Calu3 (cell line): ENCODE measurements at regions not wholly inside any gene's neighbourhood (a gene's known extent, or its start where the extent isn't known, plus 50 kb on each side); places are given as distances from the start of the nearest gene placed in this dataset.
"Not testable (repeated sequence)": the region's sequence is repeated elsewhere in the genome, so short reads cannot be mapped to it uniquely, and the experiment has no call there.

ENCODE experiments used
- BruUV-seq: library from RNA; stranded (reverse); fragments of 400-500 nt; replicated peaks from 2 replicates; lab custom pipeline; 2021; lab: Mats Ljungman, UMichigan
- CTCF ChIA-PET: fragments of 300-600 bp; sonication (Branson Sonifier 250); formaldehyde crosslinking; loops from one replicate; lab custom pipeline; 2022; ENCODE audit warnings: antibody characterized with exemption; lab: Charles Lee
- DNase-seq: peaks from one replicate; pipeline ENCODE4 v3.0.0; 2022
- H3K27ac Mint-ChIP-seq: one replicate; pipeline ENCODE4 v1.8.0; 2022; ENCODE audit warnings: mixed read lengths; ENCODE audit not compliant: unreplicated experiment
- H3K27me3 Mint-ChIP-seq: one replicate; pipeline ENCODE4 v1.8.0; 2022; ENCODE audit warnings: mixed read lengths; ENCODE audit not compliant: unreplicated experiment
- H3K36me3 Mint-ChIP-seq: one replicate; pipeline ENCODE4 v1.8.0; 2022; ENCODE audit warnings: mild to moderate bottlenecking, moderate library complexity, mixed read lengths; ENCODE audit not compliant: insufficient read depth, unreplicated experiment
- H3K4me1 Mint-ChIP-seq: one replicate; pipeline ENCODE4 v1.8.0; 2022; ENCODE audit warnings: mild to moderate bottlenecking, low read depth, mixed read lengths; ENCODE audit not compliant: unreplicated experiment
- H3K4me3 Mint-ChIP-seq: one replicate; pipeline ENCODE4 v1.8.0; 2022; ENCODE audit warnings: mild to moderate bottlenecking, low read depth, moderate library complexity, mixed read lengths; ENCODE audit not compliant: unreplicated experiment
- H3K9me3 Mint-ChIP-seq: one replicate; pipeline ENCODE4 v1.8.0; 2022; ENCODE audit warnings: low read depth, mixed read lengths; ENCODE audit not compliant: unreplicated experiment
- intact Hi-C: fragments of 100-400 bp; cut with micrococcal nuclease; formaldehyde crosslinking; loops from one replicate; pipeline ENCODE4 v1.10.0; 2022; ENCODE audit not compliant: unreplicated experiment
- TF ChIP-seq, protein P1 (sequence below): fragments of 200-600 bp; IDR thresholded peaks from one replicate; pipeline ENCODE4 v1.8.0; 2022; ENCODE audit warnings: antibody characterized with exemption; ENCODE audit not compliant: unreplicated experiment

DNA sequence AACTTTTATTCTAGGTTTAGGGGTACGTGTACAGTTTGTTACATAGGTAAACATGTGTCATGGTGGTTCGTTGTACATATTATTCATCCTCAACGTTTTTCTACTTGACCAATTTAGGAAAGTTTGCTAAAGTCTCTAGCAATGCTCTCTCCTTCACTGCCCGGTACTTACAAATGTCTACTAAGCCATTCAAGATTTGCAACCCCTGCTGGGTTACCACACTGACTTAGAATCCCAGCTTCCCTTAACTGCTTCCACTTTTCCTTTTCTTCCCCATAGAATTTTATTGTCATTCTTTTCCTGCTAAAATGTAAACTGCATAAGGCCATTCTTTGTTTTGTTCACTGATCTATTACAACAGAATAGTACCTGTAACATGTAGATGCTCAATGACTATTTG lies 97.4 kb downstream of the SMPDL3A start:
- H3K27me3 Mint-ChIP-seq, result peaks cover 10% of the 10 kb centered on the region
- BruUV-seq, result no TSS peak
- H3K27ac Mint-ChIP-seq, result no peak overlapping the region
- CTCF ChIA-PET, result no interaction called here
- intact Hi-C loops, result no loop called here
- no peaks in the 10 kb centered on the region for H3K36me3 Mint-ChIP-seq
- no peaks in the 10 kb centered on the region for H3K4me1 Mint-ChIP-seq
- TF ChIP-seq, protein P1, sequence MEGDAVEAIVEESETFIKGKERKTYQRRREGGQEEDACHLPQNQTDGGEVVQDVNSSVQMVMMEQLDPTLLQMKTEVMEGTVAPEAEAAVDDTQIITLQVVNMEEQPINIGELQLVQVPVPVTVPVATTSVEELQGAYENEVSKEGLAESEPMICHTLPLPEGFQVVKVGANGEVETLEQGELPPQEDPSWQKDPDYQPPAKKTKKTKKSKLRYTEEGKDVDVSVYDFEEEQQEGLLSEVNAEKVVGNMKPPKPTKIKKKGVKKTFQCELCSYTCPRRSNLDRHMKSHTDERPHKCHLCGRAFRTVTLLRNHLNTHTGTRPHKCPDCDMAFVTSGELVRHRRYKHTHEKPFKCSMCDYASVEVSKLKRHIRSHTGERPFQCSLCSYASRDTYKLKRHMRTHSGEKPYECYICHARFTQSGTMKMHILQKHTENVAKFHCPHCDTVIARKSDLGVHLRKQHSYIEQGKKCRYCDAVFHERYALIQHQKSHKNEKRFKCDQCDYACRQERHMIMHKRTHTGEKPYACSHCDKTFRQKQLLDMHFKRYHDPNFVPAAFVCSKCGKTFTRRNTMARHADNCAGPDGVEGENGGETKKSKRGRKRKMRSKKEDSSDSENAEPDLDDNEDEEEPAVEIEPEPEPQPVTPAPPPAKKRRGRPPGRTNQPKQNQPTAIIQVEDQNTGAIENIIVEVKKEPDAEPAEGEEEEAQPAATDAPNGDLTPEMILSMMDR, result no peak
- no peak for DNase-seq
- H3K9me3 Mint-ChIP-seq, result peaks cover 11% of the 10 kb centered on the region
- no peak overlapping the region for H3K4me3 Mint-ChIP-seq

- H3K27ac Mint-ChIP-seq, result no peak overlapping the region
- CTCF ChIA-PET, result no interaction called here
- BruUV-seq, result no TSS peak
- H3K27me3 Mint-ChIP-seq, result no peaks in the 10 kb centered on the region
- TF ChIP-seq, protein P1, result no peak
- H3K4me3 Mint-ChIP-seq, result no peak overlapping the region
- peaks cover 6% of the 10 kb centered on the region for H3K9me3 Mint-ChIP-seq
- DNase-seq, result no peak
- intact Hi-C loops, result no loop called here
- no peaks in the 10 kb centered on the region for H3K4me1 Mint-ChIP-seq
- no peaks in the 10 kb centered on the region for H3K36me3 Mint-ChIP-seq
Observed at GRCh38 chr6:122887941-122888340, 98.9 kb downstream of the SMPDL3A start.

- H3K36me3 Mint-ChIP-seq, H3K9me3 Mint-ChIP-seq, H3K27ac Mint-ChIP-seq, BruUV-seq, intact Hi-C loops, H3K4me3 Mint-ChIP-seq, CTCF ChIA-PET, DNase-seq, H3K27me3 Mint-ChIP-seq, H3K4me1 Mint-ChIP-seq: not testable (repeated sequence)
Observed at GRCh38 chr6:122888680-122889079, 99.6 kb downstream of the SMPDL3A start.

- no peaks in the 10 kb centered on the region for H3K27me3 Mint-ChIP-seq
- no peak for DNase-seq
- no peak overlapping the region for H3K4me3 Mint-ChIP-seq
- peaks cover 3% of the 10 kb centered on the region for H3K9me3 Mint-ChIP-seq
- H3K27ac Mint-ChIP-seq, result no peak overlapping the region
- intact Hi-C loops, result no loop called here
- BruUV-seq, result no TSS peak
- H3K4me1 Mint-ChIP-seq, result no peaks in the 10 kb centered on the region
- TF ChIP-seq, protein P1, result no peak
- no peaks in the 10 kb centered on the region for H3K36me3 Mint-ChIP-seq
- CTCF ChIA-PET, result no interaction called here
Observed at GRCh38 chr6:122890250-122890649, 101.2 kb downstream of the SMPDL3A start.

GRCh38 chr6:122894791-122895190 lies 101.2 kb upstream of the CLVS2 start:
- intact Hi-C loops, result no loop called here
- CTCF ChIA-PET, result no interaction called here

More at GRCh38 chr6:122894791-122895190, 101.2 kb upstream of the CLVS2 start:
- TF ChIP-seq, protein P1, result no peak
- H3K27me3 Mint-ChIP-seq, result peaks cover 16% of the 10 kb centered on the region
- BruUV-seq, result no TSS peak
- no peak overlapping the region for H3K27ac Mint-ChIP-seq
- H3K4me1 Mint-ChIP-seq, result no peaks in the 10 kb centered on the region
- H3K36me3 Mint-ChIP-seq, result no peaks in the 10 kb centered on the region
- no peak overlapping the region for H3K4me3 Mint-ChIP-seq
- no peak for DNase-seq
- peaks cover 3% of the 10 kb centered on the region for H3K9me3 Mint-ChIP-seq
